ENCODE measurements at regions not wholly inside any gene's neighbourhood (a gene's known extent, or its start where the extent isn't known, plus 50 kb on each side); places are given as distances from the start of the nearest gene placed in this dataset.

- no peaks in the 10 kb centered on the region for H3K27me3 ChIP-seq (replicated peaks; ENCODE audit: insufficient read depth, low read depth, low read length, poor library complexity)
- H3K4me3 ChIP-seq (ENCODE audit: low read depth, low read length, poor library complexity, severe bottlenecking), result no peak overlapping the region
- no TSS peak for BruUV-seq (replicated peaks)
- no peaks in the 10 kb centered on the region for H3K9me3 ChIP-seq (ENCODE audit: low read depth, low read length, poor library complexity, severe bottlenecking)
- TF ChIP-seq EZH2 (IDR thresholded peaks at IDR 0.05; ENCODE audit: borderline replicate concordance, low read depth, low read length, poor library complexity, severe bottlenecking) (no peak), CTCF (conservative IDR thresholded peaks at IDR 0.05; ENCODE audit: low read depth, low read length) (no peak)
- H3K4me1 ChIP-seq (ENCODE audit: insufficient read depth, low read length, poor library complexity, severe bottlenecking), result peaks cover 22% of the 10 kb centered on the region
- DNase-seq (ENCODE audit: low spot score), result no peak
- POLR2A ChIA-PET (ENCODE audit: low non-redundant PET), result no interaction called here
- intact Hi-C loops (cut with micrococcal nuclease; ENCODE audit: unreplicated experiment), result loop anchor here (2.0 kb wide), 1 partner anchor 45 kb away; no protein-coding TSS in a partner anchor
- no peaks in the 10 kb centered on the region for H3K36me3 ChIP-seq (ENCODE audit: insufficient read depth, low read length, poor library complexity, severe bottlenecking)
- peak overlapping the region; percentile 6 for H3K27ac ChIP-seq (ENCODE audit: low read depth, low read length, poor library complexity, severe bottlenecking)
- CTCF ChIA-PET, result interaction anchor here (0.7 kb wide), 1 partner anchor 720 kb away, joined by 8 read pairs; no protein-coding TSS in a partner anchor
Measured at GRCh38 chr4:173449380-173449717, 50.4 kb upstream of the SCRG1 start.

DNA sequence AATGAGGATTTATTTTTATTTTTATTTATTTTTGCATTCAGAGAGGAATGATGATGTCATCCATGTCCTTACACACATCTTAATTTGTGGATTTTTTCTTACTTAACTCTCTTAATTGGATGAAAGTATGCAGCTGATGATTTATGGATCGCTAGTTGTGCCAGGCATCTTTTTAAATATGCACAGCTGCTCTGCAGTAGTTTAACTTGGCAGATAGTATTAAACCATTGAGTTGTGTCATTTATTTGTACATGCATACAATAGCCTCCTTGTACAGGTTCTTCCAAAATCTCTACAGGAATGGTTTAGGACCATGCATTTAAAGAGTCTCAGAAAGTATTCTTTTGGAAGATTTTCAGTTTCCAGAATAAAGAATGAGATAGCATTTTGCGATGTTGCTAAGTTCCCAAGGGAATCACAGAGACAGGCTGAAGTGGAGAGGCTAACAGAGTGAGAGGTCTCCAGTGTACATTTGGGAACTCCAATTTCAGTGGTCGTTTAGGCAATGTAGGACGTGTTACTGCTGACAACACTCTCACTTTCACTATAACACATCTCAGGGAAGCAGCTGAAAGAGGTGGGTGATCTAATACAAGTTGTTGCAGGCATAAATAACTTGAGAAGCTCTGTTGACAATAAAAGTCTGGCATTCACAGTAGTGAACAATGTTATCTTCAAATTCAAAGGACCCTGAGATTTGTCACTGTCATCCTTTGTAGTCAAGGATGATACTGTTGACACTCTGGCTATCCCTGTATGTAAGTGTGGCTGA is 49.9 kb upstream of the SCRG1 start:
- intact Hi-C loops (cut with micrococcal nuclease; ENCODE audit: unreplicated experiment), result loop anchor here (2.0 kb wide), 1 partner anchor 46 kb away; no protein-coding TSS in a partner anchor
- TF ChIP-seq CTCF (conservative IDR thresholded peaks at IDR 0.05; ENCODE audit: low read depth, low read length), result no peak
- no peak for TF ChIP-seq EZH2 (IDR thresholded peaks at IDR 0.05; ENCODE audit: borderline replicate concordance, low read depth, low read length, poor library complexity, severe bottlenecking)
- DNase-seq (ENCODE audit: low spot score), result peak; percentile 47
- POLR2A ChIA-PET (ENCODE audit: low non-redundant PET), result no interaction called here
- H3K27me3 ChIP-seq (replicated peaks; ENCODE audit: insufficient read depth, low read depth, low read length, poor library complexity), result no peaks in the 10 kb centered on the region
- no peak overlapping the region for H3K4me3 ChIP-seq (ENCODE audit: low read depth, low read length, poor library complexity, severe bottlenecking)
- H3K9me3 ChIP-seq (ENCODE audit: low read depth, low read length, poor library complexity, severe bottlenecking), result no peaks in the 10 kb centered on the region
- H3K36me3 ChIP-seq (ENCODE audit: insufficient read depth, low read length, poor library complexity, severe bottlenecking), result no peaks in the 10 kb centered on the region
- CTCF ChIA-PET, result interaction anchor here (0.7 kb wide), 1 partner anchor 720 kb away, joined by 8 read pairs; no protein-coding TSS in a partner anchor
- BruUV-seq (replicated peaks), result no TSS peak
- peaks cover 22% of the 10 kb centered on the region for H3K4me1 ChIP-seq (ENCODE audit: insufficient read depth, low read length, poor library complexity, severe bottlenecking)
- H3K27ac ChIP-seq (ENCODE audit: low read depth, low read length, poor library complexity, severe bottlenecking), result peak overlapping the region; percentile 6
